ENCODE measurements at regions not wholly inside any gene's neighbourhood (a gene's known extent, or its start where the extent isn't known, plus 50 kb on each side); places are given as distances from the start of the nearest gene placed in this dataset.

GRCh38 chr2:120785228-120785966 lies 49.7 kb downstream of the GLI2 start:
- DNase-seq: no peak

- DNase-seq: no peak
Observed at GRCh38 chr2:120786038-120786960, 50.6 kb downstream of the GLI2 start.

- no peak for DNase-seq
Observed at GRCh38 chr2:120787111-120787821, 51.6 kb downstream of the GLI2 start.

- DNase-seq: no peak
Observed at GRCh38 chr2:120787822-120788700, 52.4 kb downstream of the GLI2 start.

GRCh38 chr2:120791243-120791961 lies 55.7 kb downstream of the GLI2 start:
- no peak for DNase-seq

- no peak for DNase-seq
Observed at GRCh38 chr2:120791962-120792297, 56.3 kb downstream of the GLI2 start.

- DNase-seq: no peak
Observed at GRCh38 chr2:120793682-120794403, 58.2 kb downstream of the GLI2 start.

- no peak for DNase-seq
Observed at GRCh38 chr2:120794716-120795115, 59.0 kb downstream of the GLI2 start.

GRCh38 chr2:120796094-120796493 lies 60.4 kb downstream of the GLI2 start:
- DNase-seq: no peak

- DNase-seq: no peak
Observed at GRCh38 chr2:120797421-120798221, 62.0 kb downstream of the GLI2 start.

- DNase-seq: no peak
Observed at GRCh38 chr2:120798567-120799247, 63.0 kb downstream of the GLI2 start.

GRCh38 chr2:120802158-120802557 lies 66.5 kb downstream of the GLI2 start:
- DNase-seq: no peak

- no peak for DNase-seq
Observed at GRCh38 chr2:120802867-120803484, 67.3 kb downstream of the GLI2 start.

- no peak for DNase-seq
Observed at GRCh38 chr2:120803764-120804335, 68.2 kb downstream of the GLI2 start.

- no peak for DNase-seq
Observed at GRCh38 chr2:120804459-120804858, 68.8 kb downstream of the GLI2 start.

- DNase-seq: no peak
Observed at GRCh38 chr2:120805011-120805410, 69.3 kb downstream of the GLI2 start.

- DNase-seq: no peak
Observed at GRCh38 chr2:120805602-120806001, 69.9 kb downstream of the GLI2 start.

GRCh38 chr2:120807751-120808150 lies 72.1 kb downstream of the GLI2 start:
- no peak for DNase-seq

- DNase-seq: no peak
Observed at GRCh38 chr2:120809151-120809550, 73.5 kb downstream of the GLI2 start.

All from hematopoietic multipotent progenitor cell treated with erythropoietin and hydrocortisone succinate and interleukin-3 and kit ligand, for 8 days (in vitro differentiated cells).